Right hindlimb (tissue), 1 donor: ENCODE measurements at regions not wholly inside any gene's neighbourhood (a gene's known extent, or its start where the extent isn't known, plus 50 kb on each side); places are given as distances from the start of the nearest gene placed in this dataset.
"Not testable (repeated sequence)": the region's sequence is repeated elsewhere in the genome, so short reads cannot be mapped to it uniquely, and the experiment has no call there.

ENCODE experiments used
- DNase-seq: peaks from one replicate; pipeline ENCODE4 v3.0.0-alpha.2; 2018

- no peak for DNase-seq
Measured at GRCh38 chr2:129187343-129187742, 792.1 kb upstream of the RAB6C start.

- DNase-seq, result no peak
Measured at GRCh38 chr2:129188451-129188850, 791.0 kb upstream of the RAB6C start.

GRCh38 chr2:129189617-129190319 is 789.7 kb upstream of the RAB6C start:
- DNase-seq, result no peak

- no peak for DNase-seq
Measured at GRCh38 chr2:129190494-129190893, 789.0 kb upstream of the RAB6C start.

GRCh38 chr2:129191530-129191929 is 787.9 kb upstream of the RAB6C start:
- DNase-seq, result no peak

- DNase-seq, result no peak
Measured at GRCh38 chr2:129192117-129192516, 787.3 kb upstream of the RAB6C start.

- DNase-seq, result no peak
Measured at GRCh38 chr2:129192841-129193253, 786.6 kb upstream of the RAB6C start.

GRCh38 chr2:129193961-129194360 is 785.5 kb upstream of the RAB6C start:
- DNase-seq, result no peak

- no peak for DNase-seq
Measured at GRCh38 chr2:129199501-129199900, 780.0 kb upstream of the RAB6C start.

GRCh38 chr2:129201696-129202095 is 777.8 kb upstream of the RAB6C start:
- no peak for DNase-seq

- DNase-seq, result no peak
Measured at GRCh38 chr2:129203331-129203730, 776.1 kb upstream of the RAB6C start.

- not testable (repeated sequence) for DNase-seq
Measured at GRCh38 chr2:129204581-129204980, 774.9 kb upstream of the RAB6C start.

GRCh38 chr2:129205176-129205575 is 774.3 kb upstream of the RAB6C start:
- no peak for DNase-seq

GRCh38 chr2:129205766-129206165 is 773.7 kb upstream of the RAB6C start:
- no peak for DNase-seq

GRCh38 chr2:129212299-129212958 is 767.0 kb upstream of the RAB6C start:
- no peak for DNase-seq

- DNase-seq, result no peak
Measured at GRCh38 chr2:129224022-129224421, 755.4 kb upstream of the RAB6C start.

GRCh38 chr2:129224486-129224885 is 755.0 kb upstream of the RAB6C start:
- no peak for DNase-seq

GRCh38 chr2:129229196-129229595 is 750.3 kb upstream of the RAB6C start:
- no peak for DNase-seq

GRCh38 chr2:129229830-129230441 is 749.5 kb upstream of the RAB6C start:
- no peak for DNase-seq

- DNase-seq, result no peak
Measured at GRCh38 chr2:129231924-129232323, 747.5 kb upstream of the RAB6C start.

- no peak for DNase-seq
Measured at GRCh38 chr2:129233166-129233565, 746.3 kb upstream of the RAB6C start.

- peak; percentile 40 for DNase-seq
Measured at GRCh38 chr2:129233751-129234406, 745.6 kb upstream of the RAB6C start.

GRCh38 chr2:129236601-129237000 is 742.9 kb upstream of the RAB6C start:
- no peak for DNase-seq
